ENCODE measurements at regions not wholly inside any gene's neighbourhood (a gene's known extent, or its start where the extent isn't known, plus 50 kb on each side); places are given as distances from the start of the nearest gene placed in this dataset.

- ATAC-seq (no peak), DNase-seq (ENCODE audit: low spot score) (no peak)
- Histone ChIP-seq H3F3A (replicated peaks; ENCODE audit: low read depth) (no peaks in the 10 kb centered on the region), H3K4me3 (no peak overlapping the region), H3K4me1 (ENCODE audit: insufficient read depth) (no peaks in the 10 kb centered on the region), H3K4me2 (no peak overlapping the region), H3K36me3 (ENCODE audit: insufficient read depth) (no peaks in the 10 kb centered on the region), H2AFZ (no peak overlapping the region), H3K27me3 (ENCODE audit: insufficient read depth) (no peaks in the 10 kb centered on the region), H3K9me2 (ENCODE audit: insufficient read depth) (no peaks in the 10 kb centered on the region), H3K79me2 (replicated peaks; ENCODE audit: insufficient read depth) (no peaks in the 10 kb centered on the region), H4K20me1 (replicated peaks; ENCODE audit: insufficient read depth) (no peaks in the 10 kb centered on the region), H3K27ac (ENCODE audit: low read depth) (no peak overlapping the region)
- Mint-ChIP-seq H3K27ac (no peak overlapping the region), H3K36me3 (ENCODE audit: low read depth) (no peaks in the 10 kb centered on the region), H3K4me1 (no peaks in the 10 kb centered on the region), H3K4me3 (no peak overlapping the region), H3K27me3 (ENCODE audit: insufficient read depth, low read depth, poor library complexity) (no peaks in the 10 kb centered on the region), H3K9me3 (no peaks in the 10 kb centered on the region)
- TF ChIP-seq CTCF (conservative IDR thresholded peaks at IDR 0.05; ENCODE audit: low read depth in 2 of 2) = no peak
- no peak for TF ChIP-seq CREB1 (CRISPR knock-in tag; IDR thresholded peaks at IDR 0.05; ENCODE audit: low read depth)
- no peak for TF ChIP-seq STAT1 (IDR thresholded peaks at IDR 0.05; ENCODE audit: unreplicated experiment)
- TF ChIP-seq NANOG (IDR thresholded peaks at IDR 0.05; ENCODE audit: borderline replicate concordance) = no peak
- TF ChIP-seq ZNF462 (CRISPR knock-in tag; IDR thresholded peaks at IDR 0.05) = no peak
- TF ChIP-seq ZNF331 (CRISPR knock-in tag; IDR thresholded peaks at IDR 0.05; ENCODE audit: low read depth) = no peak
- TF ChIP-seq POLR2AphosphoS5 (IDR thresholded peaks at IDR 0.05; ENCODE audit: low read depth) = no peak
- TF ChIP-seq ZNF114 (CRISPR knock-in tag; IDR thresholded peaks at IDR 0.05) = no peak
- no peak for TF ChIP-seq JUNB (IDR thresholded peaks at IDR 0.05; ENCODE audit: unreplicated experiment)
- TF ChIP-seq, protein P1, sequence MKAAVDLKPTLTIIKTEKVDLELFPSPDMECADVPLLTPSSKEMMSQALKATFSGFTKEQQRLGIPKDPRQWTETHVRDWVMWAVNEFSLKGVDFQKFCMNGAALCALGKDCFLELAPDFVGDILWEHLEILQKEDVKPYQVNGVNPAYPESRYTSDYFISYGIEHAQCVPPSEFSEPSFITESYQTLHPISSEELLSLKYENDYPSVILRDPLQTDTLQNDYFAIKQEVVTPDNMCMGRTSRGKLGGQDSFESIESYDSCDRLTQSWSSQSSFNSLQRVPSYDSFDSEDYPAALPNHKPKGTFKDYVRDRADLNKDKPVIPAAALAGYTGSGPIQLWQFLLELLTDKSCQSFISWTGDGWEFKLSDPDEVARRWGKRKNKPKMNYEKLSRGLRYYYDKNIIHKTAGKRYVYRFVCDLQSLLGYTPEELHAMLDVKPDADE (IDR thresholded peaks at IDR 0.05) = no peak
- TF ChIP-seq, protein P2, sequence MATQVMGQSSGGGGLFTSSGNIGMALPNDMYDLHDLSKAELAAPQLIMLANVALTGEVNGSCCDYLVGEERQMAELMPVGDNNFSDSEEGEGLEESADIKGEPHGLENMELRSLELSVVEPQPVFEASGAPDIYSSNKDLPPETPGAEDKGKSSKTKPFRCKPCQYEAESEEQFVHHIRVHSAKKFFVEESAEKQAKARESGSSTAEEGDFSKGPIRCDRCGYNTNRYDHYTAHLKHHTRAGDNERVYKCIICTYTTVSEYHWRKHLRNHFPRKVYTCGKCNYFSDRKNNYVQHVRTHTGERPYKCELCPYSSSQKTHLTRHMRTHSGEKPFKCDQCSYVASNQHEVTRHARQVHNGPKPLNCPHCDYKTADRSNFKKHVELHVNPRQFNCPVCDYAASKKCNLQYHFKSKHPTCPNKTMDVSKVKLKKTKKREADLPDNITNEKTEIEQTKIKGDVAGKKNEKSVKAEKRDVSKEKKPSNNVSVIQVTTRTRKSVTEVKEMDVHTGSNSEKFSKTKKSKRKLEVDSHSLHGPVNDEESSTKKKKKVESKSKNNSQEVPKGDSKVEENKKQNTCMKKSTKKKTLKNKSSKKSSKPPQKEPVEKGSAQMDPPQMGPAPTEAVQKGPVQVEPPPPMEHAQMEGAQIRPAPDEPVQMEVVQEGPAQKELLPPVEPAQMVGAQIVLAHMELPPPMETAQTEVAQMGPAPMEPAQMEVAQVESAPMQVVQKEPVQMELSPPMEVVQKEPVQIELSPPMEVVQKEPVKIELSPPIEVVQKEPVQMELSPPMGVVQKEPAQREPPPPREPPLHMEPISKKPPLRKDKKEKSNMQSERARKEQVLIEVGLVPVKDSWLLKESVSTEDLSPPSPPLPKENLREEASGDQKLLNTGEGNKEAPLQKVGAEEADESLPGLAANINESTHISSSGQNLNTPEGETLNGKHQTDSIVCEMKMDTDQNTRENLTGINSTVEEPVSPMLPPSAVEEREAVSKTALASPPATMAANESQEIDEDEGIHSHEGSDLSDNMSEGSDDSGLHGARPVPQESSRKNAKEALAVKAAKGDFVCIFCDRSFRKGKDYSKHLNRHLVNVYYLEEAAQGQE (IDR thresholded peaks at IDR 0.05; ENCODE audit: unreplicated experiment) = no peak
- TF ChIP-seq EZH2phosphoT487 (IDR thresholded peaks at IDR 0.05; ENCODE audit: unreplicated experiment) = no peak
- no peak for TF ChIP-seq EZH2 (IDR thresholded peaks at IDR 0.05; ENCODE audit: low read depth, unreplicated experiment)
Observed at GRCh38 chrX:118198577-118198976, 82.0 kb upstream of the KLHL13 start.

All from GM23338 (cell line).